ENCODE measurements at regions not wholly inside any gene's neighbourhood (a gene's known extent, or its start where the extent isn't known, plus 50 kb on each side); places are given as distances from the start of the nearest gene placed in this dataset.

GRCh38 chr17:5695480-5695879, 111.2 kb upstream of the NLRP1 start:
- TF ChIP-seq CTCF (IDR thresholded peaks at IDR 0.05; ENCODE audit: low read length) = no peak
- no peak for TF ChIP-seq EZH2 (optimal IDR thresholded peaks at IDR 0.05; ENCODE audit: low read depth, low read length)
